B cell (primary cell): ENCODE measurements at regions not wholly inside any gene's neighbourhood (a gene's known extent, or its start where the extent isn't known, plus 50 kb on each side); places are given as distances from the start of the nearest gene placed in this dataset.

Experiments
- EZH2 ChIP-seq: IDR thresholded peaks from 2 replicates; pipeline ENCODE4 v1.6.1; 2012; ENCODE audit warnings: borderline replicate concordance, low read depth, mild to moderate bottlenecking, moderate library complexity, low read length; ENCODE audit not compliant: insufficient read depth, poor library complexity, severe bottlenecking
- TF ChIP-seq, protein P1 (sequence below): fragments of 200-600 bp; IDR thresholded peaks from one replicate; pipeline ENCODE4 v1.8.0; 2022; ENCODE audit warnings: antibody characterized with exemption, mild to moderate bottlenecking

GRCh38 chr2:130261970-130262760 lies 63.9 kb upstream of the TUBA3E start:
- TF ChIP-seq, protein P1, sequence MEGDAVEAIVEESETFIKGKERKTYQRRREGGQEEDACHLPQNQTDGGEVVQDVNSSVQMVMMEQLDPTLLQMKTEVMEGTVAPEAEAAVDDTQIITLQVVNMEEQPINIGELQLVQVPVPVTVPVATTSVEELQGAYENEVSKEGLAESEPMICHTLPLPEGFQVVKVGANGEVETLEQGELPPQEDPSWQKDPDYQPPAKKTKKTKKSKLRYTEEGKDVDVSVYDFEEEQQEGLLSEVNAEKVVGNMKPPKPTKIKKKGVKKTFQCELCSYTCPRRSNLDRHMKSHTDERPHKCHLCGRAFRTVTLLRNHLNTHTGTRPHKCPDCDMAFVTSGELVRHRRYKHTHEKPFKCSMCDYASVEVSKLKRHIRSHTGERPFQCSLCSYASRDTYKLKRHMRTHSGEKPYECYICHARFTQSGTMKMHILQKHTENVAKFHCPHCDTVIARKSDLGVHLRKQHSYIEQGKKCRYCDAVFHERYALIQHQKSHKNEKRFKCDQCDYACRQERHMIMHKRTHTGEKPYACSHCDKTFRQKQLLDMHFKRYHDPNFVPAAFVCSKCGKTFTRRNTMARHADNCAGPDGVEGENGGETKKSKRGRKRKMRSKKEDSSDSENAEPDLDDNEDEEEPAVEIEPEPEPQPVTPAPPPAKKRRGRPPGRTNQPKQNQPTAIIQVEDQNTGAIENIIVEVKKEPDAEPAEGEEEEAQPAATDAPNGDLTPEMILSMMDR, result no peak
- TF ChIP-seq EZH2, result no peak
